GM19467 (cell line): ENCODE measurements at regions not wholly inside any gene's neighbourhood (a gene's known extent, or its start where the extent isn't known, plus 50 kb on each side); places are given as distances from the start of the nearest gene placed in this dataset.
"Not testable (repeated sequence)": the region's sequence is repeated elsewhere in the genome, so short reads cannot be mapped to it uniquely, and the experiment has no call there.

Experiments
- ATAC-seq: cut with Tn5 transposase; IDR thresholded peaks from one replicate; pipeline ENCODE4 v1.9.1; 2021; ENCODE audit warnings: mild to moderate bottlenecking, moderate library complexity; ENCODE audit not compliant: unreplicated experiment

DNA sequence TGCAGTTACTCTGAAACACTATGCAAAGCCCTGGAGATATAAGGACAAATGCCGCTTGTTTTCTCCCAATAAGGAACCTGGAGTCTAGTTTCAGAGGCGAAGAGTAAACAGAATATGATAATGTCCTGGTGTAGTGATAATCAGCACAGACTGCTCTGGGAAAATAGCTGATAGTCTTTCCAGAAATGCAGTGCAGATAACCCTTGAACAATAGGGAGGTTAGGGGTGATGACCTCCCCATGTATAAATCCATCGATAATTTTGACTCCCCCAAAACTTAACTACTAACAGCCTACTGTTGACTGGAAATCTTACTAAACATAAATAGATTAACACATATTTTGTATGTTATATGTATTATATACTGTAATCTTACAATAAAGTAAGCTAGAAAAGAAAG is 1280.9 kb upstream of the TENM3 start:
- ATAC-seq = no peak

GRCh38 chr4:180966312-180966711 is 1276.9 kb upstream of the TENM3 start:
- ATAC-seq = no peak

DNA sequence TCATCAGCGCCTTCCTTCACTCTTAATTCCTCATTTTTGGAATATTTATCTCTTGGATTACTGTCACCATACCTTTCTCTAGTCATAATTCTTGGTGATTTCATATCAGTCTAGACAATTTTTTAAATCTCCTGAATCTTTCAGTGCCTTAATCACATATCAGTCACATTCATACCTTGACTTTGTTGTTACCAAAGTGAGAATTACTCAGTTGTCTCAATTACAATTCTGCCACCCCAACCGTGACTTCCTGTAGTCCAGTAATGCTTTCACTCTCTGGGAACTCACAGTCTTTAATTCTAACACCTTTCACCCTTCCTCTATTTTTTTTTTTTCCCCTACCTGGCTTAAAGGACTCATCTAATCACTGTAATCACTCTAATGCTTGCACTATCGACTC is 1275.3 kb upstream of the TENM3 start:
- no peak for ATAC-seq

GRCh38 chr4:180973894-180974293 is 1269.3 kb upstream of the TENM3 start:
- no peak for ATAC-seq

- no peak for ATAC-seq
Observed at GRCh38 chr4:180990931-180991330, 1252.3 kb upstream of the TENM3 start.

DNA sequence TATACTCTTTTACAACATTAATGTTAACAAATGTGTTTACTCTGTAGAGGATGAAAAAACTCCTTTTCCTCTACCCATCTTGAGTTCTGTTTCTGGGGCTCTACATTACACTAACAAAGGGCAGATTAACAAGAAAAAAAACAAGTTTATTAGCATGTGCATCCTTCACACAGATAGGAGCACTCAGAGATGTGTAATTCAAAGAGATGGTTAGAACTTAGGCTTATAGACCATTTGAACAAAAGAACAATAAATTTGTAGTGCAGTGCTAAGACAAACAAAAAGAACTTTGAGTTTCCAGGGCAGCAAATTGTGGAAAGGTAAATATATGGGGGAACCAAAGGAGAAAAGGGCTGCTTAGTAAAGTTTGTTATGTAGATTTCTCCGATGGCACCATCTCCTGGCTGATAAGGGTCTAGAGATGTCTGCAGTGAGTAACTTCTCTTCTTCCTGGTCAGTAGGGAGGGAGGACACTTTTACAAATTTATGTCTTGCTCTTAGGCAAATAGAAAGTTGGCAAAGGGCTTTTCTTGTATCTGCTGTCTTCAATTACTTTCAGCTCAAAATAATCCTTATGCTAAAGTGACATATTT is 1249.9 kb upstream of the TENM3 start:
- no peak for ATAC-seq

GRCh38 chr4:180994722-180995121 is 1248.5 kb upstream of the TENM3 start:
- no peak for ATAC-seq

GRCh38 chr4:180999217-180999616 is 1244.0 kb upstream of the TENM3 start:
- no peak for ATAC-seq

DNA sequence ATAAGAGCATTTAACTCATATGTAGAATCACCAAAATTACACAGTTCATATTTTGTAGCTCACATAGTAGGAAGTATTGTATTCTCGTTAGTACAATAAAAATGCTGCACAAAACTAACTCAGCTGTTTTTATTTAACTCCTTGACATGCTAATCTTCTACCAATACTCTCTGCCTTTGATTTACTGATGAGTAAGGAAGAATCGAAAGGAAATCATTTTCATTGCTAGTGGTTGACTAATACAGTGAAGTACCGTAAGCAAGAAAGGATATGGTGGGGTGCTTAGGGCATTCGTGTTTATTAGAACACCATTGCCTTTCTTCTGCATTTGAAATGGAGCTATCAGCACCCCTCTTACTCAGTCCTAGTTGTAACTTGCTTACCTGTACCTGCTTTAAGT is 1239.1 kb upstream of the TENM3 start:
- ATAC-seq = no peak

- no peak for ATAC-seq
Observed at GRCh38 chr4:181006499-181007260, 1236.5 kb upstream of the TENM3 start.

DNA sequence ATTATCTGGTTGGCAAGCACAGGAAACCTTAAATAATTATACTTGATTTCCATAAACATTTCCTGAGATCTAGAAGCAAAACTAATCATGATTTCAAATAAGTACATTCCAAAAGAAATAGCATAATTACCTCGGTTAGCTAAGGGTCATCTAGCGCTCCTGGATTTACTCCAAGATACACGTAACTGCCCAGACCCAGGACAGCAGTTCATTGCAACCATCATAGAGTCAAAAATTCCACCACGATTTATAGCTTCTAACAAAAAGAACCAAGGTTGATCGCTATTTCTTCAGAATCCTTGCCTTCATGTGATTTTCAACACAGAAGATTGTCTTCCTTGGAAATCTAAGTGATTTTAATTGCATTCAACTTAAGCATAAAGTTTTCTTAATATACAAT is 1235.5 kb upstream of the TENM3 start:
- ATAC-seq = no peak

GRCh38 chr4:181008164-181008563 is 1235.0 kb upstream of the TENM3 start:
- no peak for ATAC-seq

DNA sequence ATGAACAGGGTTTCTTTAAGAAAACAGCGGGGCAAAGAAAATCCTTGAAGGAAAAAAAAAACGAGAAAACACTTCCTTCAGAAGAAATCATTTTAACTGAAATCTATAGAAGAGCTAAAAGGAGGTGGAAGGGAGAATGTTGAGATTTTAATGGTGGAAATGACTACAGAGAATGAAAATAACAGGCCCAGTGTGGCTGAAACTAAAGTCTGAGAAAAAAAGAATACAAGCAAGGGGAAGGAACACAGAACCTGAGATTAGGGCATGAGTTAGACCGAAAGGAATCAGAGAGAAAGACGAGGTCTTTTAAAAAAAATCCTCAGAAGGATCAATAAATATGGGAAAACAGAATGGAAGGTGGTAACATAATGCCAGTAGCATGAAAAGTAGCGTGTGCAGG is 1230.0 kb upstream of the TENM3 start:
- no peak for ATAC-seq

DNA sequence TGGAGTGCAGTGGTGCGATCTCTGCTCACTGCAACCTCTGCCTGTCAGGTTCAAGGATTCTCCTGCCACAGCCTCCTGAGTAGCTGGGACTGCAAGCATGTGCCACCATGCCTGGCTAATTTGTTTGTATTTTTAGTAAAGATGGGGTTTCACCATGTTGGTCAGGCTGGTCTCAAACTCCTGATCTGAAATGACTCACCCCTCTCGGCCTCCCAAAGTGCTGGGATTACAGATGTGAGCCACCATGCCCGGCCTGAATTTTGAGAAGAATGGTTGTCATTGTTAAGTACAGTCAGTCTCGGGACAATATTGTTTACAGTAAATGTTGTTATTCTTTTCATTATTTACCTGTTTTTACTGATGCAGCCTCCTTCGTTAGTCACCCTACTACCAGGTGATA is 1226.2 kb upstream of the TENM3 start:
- ATAC-seq = no peak

DNA sequence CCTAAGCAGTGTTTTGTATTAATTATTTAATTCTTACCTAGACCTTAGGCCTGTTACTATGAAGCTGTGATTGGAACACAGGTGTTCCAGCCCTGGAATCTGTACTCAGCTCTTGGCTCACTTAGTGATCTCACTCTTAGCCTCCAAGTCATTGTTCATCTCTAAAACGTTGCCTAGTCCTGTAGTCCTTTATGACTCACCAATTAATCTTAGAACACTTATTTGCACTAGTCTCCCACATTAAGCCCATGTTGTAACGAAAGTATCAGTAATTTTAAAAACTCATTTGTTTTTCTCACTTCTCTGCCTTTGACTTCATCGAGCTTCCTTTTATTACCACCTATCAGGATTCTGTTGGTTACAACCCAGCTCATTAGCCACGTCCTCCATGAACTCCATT is 1224.7 kb upstream of the TENM3 start:
- no peak for ATAC-seq

- ATAC-seq = no peak
Observed at GRCh38 chr4:181018913-181019312, 1224.3 kb upstream of the TENM3 start.

DNA sequence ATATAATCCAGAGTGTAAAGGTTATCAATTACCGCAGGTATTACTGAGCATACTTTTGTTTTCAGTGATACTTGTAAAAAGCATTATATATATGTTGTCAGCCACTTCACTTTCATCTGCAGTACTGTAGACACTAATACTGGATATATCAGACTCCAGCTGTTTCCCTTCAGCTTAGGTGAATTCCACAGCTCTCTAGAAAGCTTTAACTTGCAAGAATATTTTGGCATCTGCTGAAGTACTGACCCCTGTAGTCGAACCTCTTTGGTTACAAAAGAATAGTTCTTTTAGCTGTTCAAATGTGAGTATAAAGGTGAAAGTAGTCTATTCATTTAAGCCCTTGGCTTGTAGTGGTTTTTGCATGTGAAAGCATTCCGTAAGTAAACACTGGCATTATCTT is 1222.7 kb upstream of the TENM3 start:
- ATAC-seq = no peak

GRCh38 chr4:181021213-181021612 is 1222.0 kb upstream of the TENM3 start:
- no peak for ATAC-seq

- not testable (repeated sequence) for ATAC-seq
Observed at GRCh38 chr4:181030135-181030921, 1212.9 kb upstream of the TENM3 start.

GRCh38 chr4:181030961-181031360 is 1212.2 kb upstream of the TENM3 start:
- ATAC-seq = no peak

- no peak for ATAC-seq
Observed at GRCh38 chr4:181043486-181043885, 1199.7 kb upstream of the TENM3 start.

- no peak for ATAC-seq
Observed at GRCh38 chr4:181046809-181047208, 1196.4 kb upstream of the TENM3 start.
